KMS-11 (cell line): ENCODE measurements at regions not wholly inside any gene's neighbourhood (a gene's known extent, or its start where the extent isn't known, plus 50 kb on each side); places are given as distances from the start of the nearest gene placed in this dataset.

Source experiments
- H2AFZ ChIP-seq: fragments of 200-600 bp; sonication (generic); 2 replicates; pipeline ENCODE4 v1.6.1; 2016; ENCODE audit warnings: antibody characterized with exemption, mixed run types, low read depth
- H3K27ac ChIP-seq: fragments of 200-600 bp; sonication (generic); 2 replicates; pipeline ENCODE4 v1.6.1; 2016; ENCODE audit warnings: mild to moderate bottlenecking, mixed run types
- H3K27me3 ChIP-seq: fragments of 200-600 bp; sonication (generic); 2 replicates; pipeline ENCODE4 v1.6.1; 2017; ENCODE audit warnings: mild to moderate bottlenecking, low read depth, mixed run types, moderate library complexity; ENCODE audit not compliant: insufficient read depth
- H3K36me3 ChIP-seq: fragments of 200-600 bp; sonication (generic); 2 replicates; pipeline ENCODE4 v1.6.1; 2017; ENCODE audit warnings: mild to moderate bottlenecking, mixed run types; ENCODE audit not compliant: insufficient read depth
- H3K4me1 ChIP-seq: fragments of 200-600 bp; sonication (generic); 2 replicates; pipeline ENCODE4 v1.6.1; 2016; ENCODE audit warnings: mild to moderate bottlenecking, low read depth, mixed run types; ENCODE audit not compliant: poor library complexity, severe bottlenecking
- H3K4me2 ChIP-seq: fragments of 200-600 bp; sonication (generic); 2 replicates; pipeline ENCODE4 v1.7.0; 2016; ENCODE audit warnings: mild to moderate bottlenecking, mixed run types
- H3K4me3 ChIP-seq: fragments of 200-600 bp; sonication (generic); IDR thresholded peaks from 2 replicates; pipeline ENCODE4 v1.6.1; 2017; ENCODE audit warnings: low read depth, low read length, mixed read lengths; ENCODE audit not compliant: insufficient read depth
- H3K79me2 ChIP-seq: fragments of 200-600 bp; sonication (generic); 2 replicates; pipeline ENCODE4 v1.6.1; 2016; ENCODE audit warnings: low read depth, mixed run types; ENCODE audit not compliant: insufficient read depth
- H3K9ac ChIP-seq: fragments of 200-600 bp; sonication (generic); 2 replicates; pipeline ENCODE4 v1.6.1; 2016; ENCODE audit warnings: mild to moderate bottlenecking, mixed run types
- H4K20me1 ChIP-seq: fragments of 200-600 bp; sonication (generic); 2 replicates; pipeline ENCODE4 v1.6.1; 2016; ENCODE audit warnings: mild to moderate bottlenecking, mixed run types; ENCODE audit not compliant: insufficient read depth
- CTCF ChIP-seq: fragments of 200-600 bp; sonication (generic); conservative IDR thresholded peaks from 2 replicates; pipeline ENCODE4 v1.6.1; 2017; ENCODE audit warnings: low read depth, mild to moderate bottlenecking, antibody characterized with exemption, low read length, moderate library complexity, mixed read lengths

- Histone ChIP-seq H3K27me3 (no peaks in the 10 kb centered on the region), H3K27ac (no peak overlapping the region), H2AFZ (no peak overlapping the region), H3K36me3 (no peaks in the 10 kb centered on the region), H4K20me1 (no peaks in the 10 kb centered on the region), H3K4me3 (no peak overlapping the region), H3K79me2 (no peaks in the 10 kb centered on the region), H3K4me1 (peaks cover 50% of the 10 kb centered on the region), H3K4me2 (no peak overlapping the region), H3K9ac (no peak overlapping the region)
- TF ChIP-seq CTCF, result no peak
Measured at GRCh38 chr18:70423988-70424387, 135.1 kb downstream of the SOCS6 start.

GRCh38 chr18:70423120-70423519 is 134.3 kb downstream of the SOCS6 start:
- Histone ChIP-seq H4K20me1 (no peaks in the 10 kb centered on the region), H3K4me3 (no peak overlapping the region), H3K27ac (no peak overlapping the region), H2AFZ (no peak overlapping the region), H3K36me3 (no peaks in the 10 kb centered on the region), H3K27me3 (no peaks in the 10 kb centered on the region), H3K4me1 (peaks cover 51% of the 10 kb centered on the region), H3K9ac (no peak overlapping the region), H3K4me2 (no peak overlapping the region), H3K79me2 (no peaks in the 10 kb centered on the region)
- no peak for TF ChIP-seq CTCF

GRCh38 chr18:70422391-70422965 is 133.6 kb downstream of the SOCS6 start:
- Histone ChIP-seq H4K20me1 (no peaks in the 10 kb centered on the region), H3K4me3 (no peak overlapping the region), H2AFZ (no peak overlapping the region), H3K79me2 (no peaks in the 10 kb centered on the region), H3K36me3 (no peaks in the 10 kb centered on the region), H3K27ac (no peak overlapping the region), H3K4me1 (peaks cover 51% of the 10 kb centered on the region), H3K27me3 (no peaks in the 10 kb centered on the region), H3K4me2 (no peak overlapping the region), H3K9ac (no peak overlapping the region)
- TF ChIP-seq CTCF, result no peak

- Histone ChIP-seq H3K4me1 (peaks cover 43% of the 10 kb centered on the region), H3K36me3 (no peaks in the 10 kb centered on the region), H3K27ac (no peak overlapping the region), H2AFZ (no peak overlapping the region), H3K79me2 (no peaks in the 10 kb centered on the region), H4K20me1 (no peaks in the 10 kb centered on the region), H3K27me3 (no peaks in the 10 kb centered on the region), H3K4me2 (no peak overlapping the region), H3K9ac (no peak overlapping the region), H3K4me3 (no peak overlapping the region)
- no peak for TF ChIP-seq CTCF
Measured at GRCh38 chr18:70421471-70422390, 132.9 kb downstream of the SOCS6 start.
